ENCODE measurements at regions not wholly inside any gene's neighbourhood (a gene's known extent, or its start where the extent isn't known, plus 50 kb on each side); places are given as distances from the start of the nearest gene placed in this dataset.

GRCh38 chr11:70866834-70867233, 385.5 kb downstream of the SHANK2 start:
- H3K9me3 ChIP-seq (ENCODE audit: low read length) = no peaks in the 10 kb centered on the region
- H3K9ac ChIP-seq (ENCODE audit: low read length) = no peak overlapping the region
- no peak overlapping the region for H3K4me2 ChIP-seq (ENCODE audit: low read length)
- TF ChIP-seq SMC3 (conservative IDR thresholded peaks at IDR 0.05; ENCODE audit: poor library complexity) (no peak), CTCF (IDR thresholded peaks at IDR 0.05; ENCODE audit: poor library complexity, severe bottlenecking) (no peak), POLR2AphosphoS5 (IDR thresholded peaks at IDR 0.05) (no peak), EP300 (conservative IDR thresholded peaks at IDR 0.05; ENCODE audit: poor library complexity, severe bottlenecking) (no peak), EZH2 (IDR thresholded peaks at IDR 0.05; ENCODE audit: borderline replicate concordance, insufficient read depth, low read length, poor library complexity, severe bottlenecking) (no peak), RAD21 (conservative IDR thresholded peaks at IDR 0.05) (no peak), TAF1 (IDR thresholded peaks at IDR 0.05; ENCODE audit: low read depth) (no peak)
- H3K9me2 ChIP-seq (ENCODE audit: insufficient read depth, low read length) = no peaks in the 10 kb centered on the region
- no peaks in the 10 kb centered on the region for H3K36me3 ChIP-seq (ENCODE audit: insufficient read depth, low read length)
- H3K27me3 ChIP-seq (ENCODE audit: insufficient read depth, low read depth, low read length) = no peaks in the 10 kb centered on the region
- H2AFZ ChIP-seq (ENCODE audit: low read depth, low read length) = no peak overlapping the region
- no peaks in the 10 kb centered on the region for H4K20me1 ChIP-seq (ENCODE audit: insufficient read depth)
- no peak overlapping the region for H3K27ac ChIP-seq (ENCODE audit: low read length)
- no peaks in the 10 kb centered on the region for H3F3A ChIP-seq (ENCODE audit: insufficient read depth, low read length, poor library complexity, severe bottlenecking)
- no peak overlapping the region for H3K4me3 ChIP-seq (ENCODE audit: low read length)
- H3K79me2 ChIP-seq (replicated peaks; ENCODE audit: insufficient read depth, low read length) = no peaks in the 10 kb centered on the region

- no peaks in the 10 kb centered on the region for H3F3A ChIP-seq (ENCODE audit: insufficient read depth, low read length, poor library complexity, severe bottlenecking)
- no peak overlapping the region for H3K27ac ChIP-seq (ENCODE audit: low read length)
- TF ChIP-seq CTCF (IDR thresholded peaks at IDR 0.05; ENCODE audit: poor library complexity, severe bottlenecking) (no peak), EZH2 (IDR thresholded peaks at IDR 0.05; ENCODE audit: borderline replicate concordance, insufficient read depth, low read length, poor library complexity, severe bottlenecking) (no peak), SMC3 (conservative IDR thresholded peaks at IDR 0.05; ENCODE audit: poor library complexity) (no peak), MXI1 (conservative IDR thresholded peaks at IDR 0.05; ENCODE audit: poor library complexity, severe bottlenecking) (no peak), TAF1 (IDR thresholded peaks at IDR 0.05; ENCODE audit: low read depth) (no peak), REST (IDR thresholded peaks at IDR 0.05; ENCODE audit: borderline replicate concordance) (no peak), EP300 (conservative IDR thresholded peaks at IDR 0.05; ENCODE audit: poor library complexity, severe bottlenecking) (no peak), POLR2AphosphoS5 (IDR thresholded peaks at IDR 0.05) (no peak), RAD21 (conservative IDR thresholded peaks at IDR 0.05) (no peak)
- no peaks in the 10 kb centered on the region for H3K79me2 ChIP-seq (replicated peaks; ENCODE audit: insufficient read depth, low read length)
- no peak overlapping the region for H3K9ac ChIP-seq (ENCODE audit: low read length)
- no peaks in the 10 kb centered on the region for H3K36me3 ChIP-seq (ENCODE audit: insufficient read depth, low read length)
- no peak overlapping the region for H3K4me3 ChIP-seq (ENCODE audit: low read length)
- H3K27me3 ChIP-seq (ENCODE audit: insufficient read depth, low read depth, low read length) = no peaks in the 10 kb centered on the region
- no peaks in the 10 kb centered on the region for H3K9me2 ChIP-seq (ENCODE audit: insufficient read depth, low read length)
- H4K20me1 ChIP-seq (ENCODE audit: insufficient read depth) = no peaks in the 10 kb centered on the region
- no peak overlapping the region for H2AFZ ChIP-seq (ENCODE audit: low read depth, low read length)
- H3K4me2 ChIP-seq (ENCODE audit: low read length) = no peak overlapping the region
- no peaks in the 10 kb centered on the region for H3K9me3 ChIP-seq (ENCODE audit: low read length)
These were observed 384.9 kb downstream of the SHANK2 start for GRCh38 chr11:70867281-70868047.
